SH-SY5Y (cell line): ENCODE measurements at regions not wholly inside any gene's neighbourhood (a gene's known extent, or its start where the extent isn't known, plus 50 kb on each side); places are given as distances from the start of the nearest gene placed in this dataset.

Experiments
- GATA2 ChIP-seq: IDR thresholded peaks from 2 replicates; pipeline ENCODE4 v1.6.1; 2011; ENCODE audit warnings: mild to moderate bottlenecking, low read depth, low read length
- GATA3 ChIP-seq: IDR thresholded peaks from 2 replicates; pipeline ENCODE4 v1.6.1; 2011; ENCODE audit warnings: low read depth, mild to moderate bottlenecking, low read length, moderate library complexity

DNA sequence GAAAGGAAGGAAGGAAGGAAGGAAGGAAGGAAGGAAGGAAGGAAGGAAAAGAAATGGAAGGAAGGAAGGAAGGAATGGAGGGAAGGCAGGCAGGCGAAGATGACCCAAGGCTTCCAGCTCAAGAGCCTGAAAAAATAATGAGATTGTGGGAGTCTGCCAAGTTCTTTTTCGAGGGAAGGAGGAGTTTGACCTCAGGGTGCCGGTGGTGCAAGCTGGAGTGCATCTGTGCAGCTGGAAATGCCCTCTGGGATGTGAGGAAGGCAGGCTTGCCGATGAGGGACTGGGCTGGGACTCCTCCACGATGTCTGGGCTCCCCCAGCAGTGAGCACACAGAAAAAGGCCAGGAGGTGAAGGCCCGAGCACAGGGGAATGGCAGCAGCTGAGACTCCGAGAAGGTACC is 154.9 kb upstream of the DAPK1 start:
- no peak for TF ChIP-seq GATA3
- TF ChIP-seq GATA2, result no peak
